Neuronal stem cell (in vitro differentiated cells): ENCODE measurements at regions not wholly inside any gene's neighbourhood (a gene's known extent, or its start where the extent isn't known, plus 50 kb on each side); places are given as distances from the start of the nearest gene placed in this dataset.

Experiments
- DNase-seq: peaks from one replicate; pipeline ENCODE4 v3.0.0-alpha.2; 2013; ENCODE audit warnings: low spot score
- H2AFZ ChIP-seq: one replicate; pipeline ENCODE4 v1.6.1; 2013; ENCODE audit warnings: mild to moderate bottlenecking, low read length, inconsistent platforms
- H2AK5ac ChIP-seq: 2 replicates; pipeline ENCODE4 v1.6.1; 2013; ENCODE audit warnings: low read depth, mild to moderate bottlenecking, inconsistent platforms, low read length, moderate library complexity, mixed read lengths
- H2BK120ac ChIP-seq: 2 replicates; pipeline ENCODE4 v1.6.1; 2013; ENCODE audit warnings: low read depth, mild to moderate bottlenecking, inconsistent platforms, low read length, moderate library complexity, mixed read lengths
- H2BK12ac ChIP-seq: one replicate; pipeline ENCODE4 v1.6.1; 2013; ENCODE audit warnings: low read length, inconsistent platforms
- H2BK15ac ChIP-seq: 2 replicates; pipeline ENCODE4 v1.6.1; 2013; ENCODE audit warnings: mild to moderate bottlenecking, low read length, inconsistent platforms, mixed read lengths
- H2BK5ac ChIP-seq: one replicate; pipeline ENCODE4 v1.6.1; 2013; ENCODE audit warnings: inconsistent platforms, mild to moderate bottlenecking, low read length, moderate library complexity
- H3K14ac ChIP-seq: one replicate; pipeline ENCODE4 v1.6.1; 2013; ENCODE audit warnings: low read length, inconsistent platforms
- H3K18ac ChIP-seq: 2 replicates; pipeline ENCODE4 v1.6.1; 2013; ENCODE audit warnings: low read length, inconsistent platforms
- H3K23ac ChIP-seq: 2 replicates; pipeline ENCODE4 v1.6.1; 2013; ENCODE audit warnings: low read depth, mild to moderate bottlenecking, mixed read lengths, low read length, inconsistent platforms; ENCODE audit not compliant: poor library complexity
- H3K27ac ChIP-seq: replicated peaks from 3 replicates; pipeline ENCODE4 v1.5.1; 2013; ENCODE audit warnings: low read length, inconsistent platforms
- H3K27me3 ChIP-seq, 3 experiments: 2 replicates each; pipeline ENCODE4 v1.6.1; 2013; ENCODE audit warnings: low read length in 3 of 3, mild to moderate bottlenecking in 2 of 3, inconsistent platforms in 1 of 3, low read depth in 1 of 3, mixed read lengths in 1 of 3, moderate library complexity in 1 of 3; ENCODE audit not compliant: control insufficient read depth in 3 of 3, insufficient read depth in 3 of 3
- H3K36me3 ChIP-seq, 2 donors: replicated peaks in 1 of 2; 2 replicates each; pipeline ENCODE4 v1.6.1; 2013; ENCODE audit warnings: low read length in 2 of 2; ENCODE audit not compliant: control insufficient read depth in 2 of 2, insufficient read depth in 2 of 2
- H3K4ac ChIP-seq: 2 replicates; pipeline ENCODE4 v1.6.1; 2013; ENCODE audit warnings: inconsistent platforms, mild to moderate bottlenecking, low read length, moderate library complexity
- H3K4me1 ChIP-seq, 2 donors: 1 replicate in 1 of 2; 2 replicates in 1 of 2; pipeline ENCODE4 v1.6.1; 2013; ENCODE audit warnings: low read length in 2 of 2, low read depth in 1 of 2; ENCODE audit not compliant: control insufficient read depth in 2 of 2, insufficient read depth in 1 of 2
- H3K4me2 ChIP-seq: one replicate; pipeline ENCODE4 v1.6.1; 2013; ENCODE audit warnings: mild to moderate bottlenecking, low read length, inconsistent platforms; ENCODE audit not compliant: insufficient read depth, poor library complexity, severe bottlenecking
- H3K4me3 ChIP-seq, 2 donors: 2 replicates each; pipeline ENCODE4 v1.5.1; 2013; ENCODE audit warnings: low read length in 2 of 2, mild to moderate bottlenecking in 2 of 2, inconsistent platforms in 1 of 2, moderate library complexity in 1 of 2
- H3K79me1 ChIP-seq: one replicate; pipeline ENCODE4 v1.6.1; 2013; ENCODE audit warnings: low read depth, mild to moderate bottlenecking, inconsistent platforms, low read length, moderate library complexity
- H3K9ac ChIP-seq: one replicate; pipeline ENCODE4 v1.6.1; 2013; ENCODE audit warnings: mild to moderate bottlenecking, low read depth, low read length, inconsistent platforms; ENCODE audit not compliant: poor library complexity
- H3K9me3 ChIP-seq, 2 donors: replicated peaks in 1 of 2; 2 replicates each; pipeline versions ENCODE3 to v1.6.1; 2013; ENCODE audit warnings: low read length in 2 of 2, mild to moderate bottlenecking in 2 of 2, inconsistent platforms in 1 of 2, low read depth in 1 of 2, mixed read lengths in 1 of 2, moderate library complexity in 1 of 2; ENCODE audit not compliant: control insufficient read depth in 2 of 2, insufficient read depth in 1 of 2
- H4K8ac ChIP-seq: one replicate; pipeline ENCODE4 v1.6.1; 2013; ENCODE audit warnings: low read depth, mild to moderate bottlenecking, inconsistent platforms, low read length, moderate library complexity
- H4K91ac ChIP-seq: one replicate; pipeline ENCODE4 v1.6.1; 2013; ENCODE audit warnings: low read length, low read depth, mild to moderate bottlenecking, inconsistent platforms; ENCODE audit not compliant: poor library complexity
- WGBS, 2 donors: extraction: QIAGEN DNeasy Blood & Tissue Kit; methylation state at CpG; one replicate each; pipeline ENCODE4 v1.1.7; 2013; ENCODE audit warnings: missing lambda C conversion rate in 2 of 2, mixed read lengths in 1 of 2; ENCODE audit not compliant: insufficient read length in 2 of 2, insufficient replicate concordance in 1 of 2; ENCODE audit errors: extremely low coverage in 2 of 2; 5-methylcytosine and 5-hydroxymethylcytosine counted together

DNA sequence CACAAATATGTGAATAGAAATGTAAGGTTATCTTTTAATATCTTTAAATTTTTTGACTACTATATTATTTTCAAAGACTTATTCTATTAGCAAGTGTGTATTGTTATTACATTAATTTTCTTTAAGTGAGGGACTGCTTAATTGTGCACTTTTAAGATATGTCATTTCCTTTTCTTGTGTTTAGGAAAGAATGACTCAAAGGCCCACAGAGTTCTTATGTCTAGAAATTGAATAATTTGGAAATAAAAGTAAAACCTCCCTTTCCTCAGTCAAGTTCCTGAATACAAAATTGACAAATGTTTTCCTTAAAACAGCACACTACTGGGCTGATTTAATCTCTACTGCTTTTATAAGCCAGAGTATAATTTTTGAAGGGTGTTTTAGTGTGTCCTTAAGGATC lies 169.7 kb downstream of the TMEM47 start:
- no peak overlapping the region for H3K23ac ChIP-seq
- H2AK5ac ChIP-seq, result no peak overlapping the region
- no peaks in the 10 kb centered on the region for H3K4me1 ChIP-seq
- H3K9ac ChIP-seq, result no peak overlapping the region
- H3K9me3 ChIP-seq, result no peaks in the 10 kb centered on the region
- no peak overlapping the region for H3K4ac ChIP-seq
- no peak overlapping the region for H3K27ac ChIP-seq
- no peak for DNase-seq
- H3K27me3 ChIP-seq, result no peaks in the 10 kb centered on the region
- H2BK15ac ChIP-seq, result no peak overlapping the region
- H4K8ac ChIP-seq, result no peak overlapping the region
- no peak overlapping the region for H2BK5ac ChIP-seq
- H2BK120ac ChIP-seq, result no peak overlapping the region
- H3K4me2 ChIP-seq, result no peak overlapping the region
- no peak overlapping the region for H4K91ac ChIP-seq
- H3K14ac ChIP-seq, result no peak overlapping the region
- no peak overlapping the region for H3K4me3 ChIP-seq
- no peaks in the 10 kb centered on the region for H3K36me3 ChIP-seq
- no peak overlapping the region for H2AFZ ChIP-seq
- no peak overlapping the region for H3K18ac ChIP-seq
- H2BK12ac ChIP-seq, result no peak overlapping the region
- H3K79me1 ChIP-seq, result no peaks in the 10 kb centered on the region

DNA sequence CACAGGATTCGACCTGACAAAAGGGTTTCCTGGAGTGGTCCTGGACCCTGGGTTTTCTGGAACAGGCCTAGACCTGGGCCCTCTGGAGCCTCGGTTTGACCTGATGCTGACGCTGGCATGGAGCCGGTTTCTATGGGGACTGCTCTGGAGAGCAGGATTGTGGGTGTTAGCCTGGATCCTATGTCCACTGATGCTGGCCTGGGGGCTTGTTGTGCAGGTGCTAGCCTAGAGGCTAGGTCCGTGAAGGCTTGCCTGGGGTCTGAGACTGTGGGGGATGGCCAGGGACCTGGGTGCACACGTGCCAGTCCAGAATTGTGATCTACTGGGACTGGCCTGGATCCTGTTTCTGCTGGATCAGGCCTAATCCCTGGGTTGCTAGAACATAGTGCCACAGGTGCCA lies 173.1 kb downstream of the TMEM47 start:
- H4K91ac ChIP-seq, result no peak overlapping the region
- no peak overlapping the region for H3K4ac ChIP-seq
- no peak overlapping the region for H3K14ac ChIP-seq
- no peaks in the 10 kb centered on the region for H3K27me3 ChIP-seq
- no peaks in the 10 kb centered on the region for H3K4me1 ChIP-seq
- H3K9ac ChIP-seq, result no peak overlapping the region
- no peak overlapping the region for H3K18ac ChIP-seq
- H2AFZ ChIP-seq, result no peak overlapping the region
- no peak overlapping the region for H2AK5ac ChIP-seq
- WGBS, 2 donors, result no CpG with 5 or more reads among the region's 6 CpGs
- no peaks in the 10 kb centered on the region for H3K9me3 ChIP-seq
- H3K36me3 ChIP-seq, result no peaks in the 10 kb centered on the region
- no peak overlapping the region for H3K27ac ChIP-seq
- no peak overlapping the region for H2BK120ac ChIP-seq
- DNase-seq, result no peak
- no peak overlapping the region for H2BK15ac ChIP-seq
- H3K79me1 ChIP-seq, result no peaks in the 10 kb centered on the region
- H2BK5ac ChIP-seq, result no peak overlapping the region
- no peak overlapping the region for H3K4me2 ChIP-seq
- no peak overlapping the region for H3K4me3 ChIP-seq
- no peak overlapping the region for H3K23ac ChIP-seq
- no peak overlapping the region for H4K8ac ChIP-seq
- no peak overlapping the region for H2BK12ac ChIP-seq

DNA sequence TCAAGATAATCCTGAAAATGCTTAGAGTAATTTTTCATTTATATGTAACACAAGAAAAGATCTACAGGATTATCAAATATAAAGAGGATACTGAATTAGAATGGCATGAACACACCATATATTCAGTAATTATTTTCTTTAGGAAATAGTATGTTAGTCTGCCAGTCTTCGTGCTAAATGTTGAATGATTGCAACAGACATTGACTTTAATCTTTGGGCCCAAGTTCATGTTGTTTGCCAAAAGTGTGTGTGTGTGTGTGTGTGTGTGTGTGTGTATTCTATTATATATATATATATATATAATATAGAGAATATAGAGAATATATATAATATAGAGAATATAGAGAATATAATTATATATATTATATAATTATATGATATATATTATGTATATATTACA lies 186.6 kb downstream of the TMEM47 start:
- Histone ChIP-seq H3K4me1 (no peaks in the 10 kb centered on the region), H3K4me2 (no peak overlapping the region), H2BK12ac (no peak overlapping the region), H3K27ac (no peak overlapping the region), H2AFZ (no peak overlapping the region), H2BK15ac (no peak overlapping the region), H3K23ac (no peak overlapping the region), H3K36me3 (no peaks in the 10 kb centered on the region), H3K18ac (no peak overlapping the region), H3K79me1 (no peaks in the 10 kb centered on the region), H3K9ac (no peak overlapping the region), H3K27me3 (no peaks in the 10 kb centered on the region), H4K91ac (no peak overlapping the region), H3K14ac (no peak overlapping the region), H2BK5ac (no peak overlapping the region), H2BK120ac (no peak overlapping the region), H3K9me3 (no peaks in the 10 kb centered on the region), H3K4ac (no peak overlapping the region), H3K4me3 (no peak overlapping the region), H4K8ac (no peak overlapping the region), H2AK5ac (no peak overlapping the region)
- DNase-seq, result no peak
- no CpG with 5 or more reads among the region's 1 CpG for WGBS, 2 donors

DNA sequence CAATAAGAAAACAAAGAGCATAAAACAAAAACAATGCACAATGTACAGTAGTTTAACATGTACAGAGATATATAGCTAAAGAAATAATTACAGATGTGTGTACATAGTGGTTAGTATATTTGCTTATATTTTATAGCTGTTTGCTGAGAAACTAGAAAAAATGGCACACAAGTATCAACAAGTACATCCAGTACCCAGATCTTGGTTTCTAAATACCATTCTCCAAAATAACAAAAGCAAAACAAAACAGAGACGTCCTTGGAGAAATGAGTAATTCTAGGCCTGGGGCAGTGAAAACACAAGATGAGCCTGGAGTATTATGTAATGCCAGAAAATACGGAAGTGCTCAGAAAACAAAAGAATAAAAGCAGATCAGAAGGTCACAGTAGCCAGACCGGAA lies 189.6 kb downstream of the TMEM47 start:
- H3K4me1 ChIP-seq, result no peaks in the 10 kb centered on the region
- no peaks in the 10 kb centered on the region for H3K9me3 ChIP-seq
- no peak for DNase-seq
- no peak overlapping the region for H2AFZ ChIP-seq
- H2BK12ac ChIP-seq, result no peak overlapping the region
- H4K91ac ChIP-seq, result no peak overlapping the region
- no peak overlapping the region for H4K8ac ChIP-seq
- H3K23ac ChIP-seq, result no peak overlapping the region
- H3K4ac ChIP-seq, result no peak overlapping the region
- H2AK5ac ChIP-seq, result no peak overlapping the region
- H3K27me3 ChIP-seq, result no peaks in the 10 kb centered on the region
- no peak overlapping the region for H3K4me2 ChIP-seq
- no peak overlapping the region for H3K18ac ChIP-seq
- no peak overlapping the region for H2BK5ac ChIP-seq
- no peak overlapping the region for H2BK15ac ChIP-seq
- H3K79me1 ChIP-seq, result no peaks in the 10 kb centered on the region
- H3K27ac ChIP-seq, result no peak overlapping the region
- no peaks in the 10 kb centered on the region for H3K36me3 ChIP-seq
- WGBS, 2 donors, result no CpG with 5 or more reads among the region's 3 CpGs
- no peak overlapping the region for H3K9ac ChIP-seq
- no peak overlapping the region for H3K14ac ChIP-seq
- no peak overlapping the region for H3K4me3 ChIP-seq
- H2BK120ac ChIP-seq, result no peak overlapping the region
